ENCODE measurements at regions not wholly inside any gene's neighbourhood (a gene's known extent, or its start where the extent isn't known, plus 50 kb on each side); places are given as distances from the start of the nearest gene placed in this dataset.

DNA sequence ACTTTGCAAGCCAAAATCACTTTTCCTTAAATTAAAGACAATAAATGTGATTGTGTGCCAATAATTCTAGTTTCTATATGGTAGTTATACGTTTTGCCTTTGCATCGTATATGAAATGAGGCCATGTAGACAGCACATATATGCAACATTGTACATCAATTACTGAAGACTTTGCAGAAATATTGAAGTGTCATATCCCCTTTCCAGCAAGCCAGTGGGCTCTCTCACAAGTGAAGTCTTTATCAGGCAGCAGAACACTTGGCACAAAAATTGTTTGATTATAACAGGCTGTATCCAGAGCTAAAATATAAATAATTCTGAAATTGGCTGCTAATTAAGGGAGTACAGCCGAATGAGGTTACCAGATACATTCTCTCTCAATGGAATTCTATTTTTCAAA lies 588.6 kb upstream of the SEMA3D start:
- Mint-ChIP-seq H3K27me3 (ENCODE audit: low read depth) (no peaks in the 10 kb centered on the region), H3K4me3 (ENCODE audit: unreplicated experiment) (no peak overlapping the region), H3K9me3 (ENCODE audit: low read depth) (no peaks in the 10 kb centered on the region)

DNA sequence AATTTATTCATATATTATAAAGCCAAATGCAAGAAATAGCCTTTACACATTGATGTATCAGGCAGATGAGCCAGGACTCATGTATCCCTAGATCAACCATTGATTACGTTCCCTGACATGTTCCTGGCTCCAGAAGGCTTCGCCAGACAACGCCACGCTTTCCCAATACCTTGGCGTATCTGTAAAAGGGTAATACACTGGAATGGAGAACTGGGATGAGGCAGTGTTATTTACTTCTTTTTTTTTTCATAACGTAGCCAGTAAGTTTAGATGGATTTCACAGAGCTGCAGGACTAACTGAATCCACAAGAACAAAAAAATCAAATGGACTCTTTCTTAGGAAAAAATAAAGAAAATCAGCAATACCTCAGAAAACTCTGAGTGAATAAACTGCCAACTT lies 588.1 kb upstream of the SEMA3D start:
- Mint-ChIP-seq H3K36me3 (ENCODE audit: low read depth) (no peaks in the 10 kb centered on the region), H3K9me3 (ENCODE audit: low read depth) (no peaks in the 10 kb centered on the region), H3K4me3 (ENCODE audit: unreplicated experiment) (no peak overlapping the region), H3K27ac (ENCODE audit: unreplicated experiment) (no peak overlapping the region), H3K4me1 (ENCODE audit: low read depth) (peaks cover 13% of the 10 kb centered on the region), H3K27me3 (ENCODE audit: low read depth) (no peaks in the 10 kb centered on the region)
- TF ChIP-seq, protein P1, sequence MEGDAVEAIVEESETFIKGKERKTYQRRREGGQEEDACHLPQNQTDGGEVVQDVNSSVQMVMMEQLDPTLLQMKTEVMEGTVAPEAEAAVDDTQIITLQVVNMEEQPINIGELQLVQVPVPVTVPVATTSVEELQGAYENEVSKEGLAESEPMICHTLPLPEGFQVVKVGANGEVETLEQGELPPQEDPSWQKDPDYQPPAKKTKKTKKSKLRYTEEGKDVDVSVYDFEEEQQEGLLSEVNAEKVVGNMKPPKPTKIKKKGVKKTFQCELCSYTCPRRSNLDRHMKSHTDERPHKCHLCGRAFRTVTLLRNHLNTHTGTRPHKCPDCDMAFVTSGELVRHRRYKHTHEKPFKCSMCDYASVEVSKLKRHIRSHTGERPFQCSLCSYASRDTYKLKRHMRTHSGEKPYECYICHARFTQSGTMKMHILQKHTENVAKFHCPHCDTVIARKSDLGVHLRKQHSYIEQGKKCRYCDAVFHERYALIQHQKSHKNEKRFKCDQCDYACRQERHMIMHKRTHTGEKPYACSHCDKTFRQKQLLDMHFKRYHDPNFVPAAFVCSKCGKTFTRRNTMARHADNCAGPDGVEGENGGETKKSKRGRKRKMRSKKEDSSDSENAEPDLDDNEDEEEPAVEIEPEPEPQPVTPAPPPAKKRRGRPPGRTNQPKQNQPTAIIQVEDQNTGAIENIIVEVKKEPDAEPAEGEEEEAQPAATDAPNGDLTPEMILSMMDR (IDR thresholded peaks at IDR 0.05), result no peak
- no peak for DNase-seq (ENCODE audit: low spot score)

More for the DNA sequence above, 588.6 kb upstream of the SEMA3D start:
- TF ChIP-seq, protein P1 (IDR thresholded peaks at IDR 0.05), result no peak
- H3K27ac Mint-ChIP-seq (ENCODE audit: unreplicated experiment), result no peak overlapping the region
- no peak for DNase-seq (ENCODE audit: low spot score)
- H3K36me3 Mint-ChIP-seq (ENCODE audit: low read depth), result no peaks in the 10 kb centered on the region
- peaks cover 13% of the 10 kb centered on the region for H3K4me1 Mint-ChIP-seq (ENCODE audit: low read depth)

DNA sequence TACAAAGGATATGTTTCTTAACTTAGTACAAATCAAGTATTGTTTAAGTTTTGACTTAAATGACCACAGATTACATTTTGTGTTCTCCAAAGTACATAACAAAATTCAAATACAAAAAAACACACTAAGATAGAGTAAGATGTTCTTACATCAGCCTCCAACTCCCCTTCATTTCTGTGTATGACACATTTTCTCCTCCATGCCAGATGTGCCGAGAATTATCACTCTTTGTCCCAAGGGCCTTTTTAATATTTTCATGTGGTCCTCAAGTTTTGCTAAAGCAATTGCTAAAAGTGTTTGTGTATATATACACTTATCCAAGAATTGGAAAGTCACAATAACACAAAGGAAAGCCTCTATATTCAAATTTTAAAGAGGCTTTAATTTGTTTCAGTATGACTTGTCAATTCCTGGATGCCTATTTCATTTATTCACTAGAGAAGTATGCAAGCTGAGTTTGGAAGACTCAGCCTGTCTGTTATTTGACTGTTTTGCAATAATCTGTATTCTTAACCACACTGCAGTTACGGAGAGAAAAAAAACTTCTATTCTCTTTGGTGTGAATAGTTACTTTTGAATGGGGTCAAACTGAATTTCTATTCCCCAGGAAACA lies 586.4 kb upstream of the SEMA3D start:
- no peak overlapping the region for H3K4me3 Mint-ChIP-seq (ENCODE audit: unreplicated experiment)
- no peaks in the 10 kb centered on the region for H3K27me3 Mint-ChIP-seq (ENCODE audit: low read depth)
- no peaks in the 10 kb centered on the region for H3K9me3 Mint-ChIP-seq (ENCODE audit: low read depth)
- no peak for DNase-seq (ENCODE audit: low spot score)
- H3K27ac Mint-ChIP-seq (ENCODE audit: unreplicated experiment), result peak overlapping the region; percentile 5
- TF ChIP-seq, protein P1 (IDR thresholded peaks at IDR 0.05), result no peak
- peaks cover 13% of the 10 kb centered on the region for H3K4me1 Mint-ChIP-seq (ENCODE audit: low read depth)
- H3K36me3 Mint-ChIP-seq (ENCODE audit: low read depth), result no peaks in the 10 kb centered on the region

DNA sequence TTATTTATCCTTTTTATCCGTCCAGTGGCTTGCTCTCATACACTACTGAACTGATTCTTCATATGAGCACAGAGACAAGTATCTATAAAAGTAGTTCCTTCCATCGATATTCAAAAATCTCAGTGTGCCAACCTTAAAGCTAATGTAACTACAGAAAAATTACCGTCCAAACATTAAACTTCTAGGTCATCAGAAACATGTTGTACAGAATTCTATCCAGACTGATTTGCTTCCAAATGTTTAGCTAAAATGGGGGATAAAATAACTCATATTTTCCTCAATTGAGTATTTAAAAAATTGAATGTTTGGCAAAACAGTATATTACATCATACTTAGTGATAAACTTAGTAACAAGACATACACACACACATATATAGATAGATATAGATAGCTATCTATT lies 584.7 kb upstream of the SEMA3D start:
- Mint-ChIP-seq H3K27me3 (ENCODE audit: low read depth) (no peaks in the 10 kb centered on the region), H3K27ac (ENCODE audit: unreplicated experiment) (no peak overlapping the region), H3K4me3 (ENCODE audit: unreplicated experiment) (no peak overlapping the region)

DNA sequence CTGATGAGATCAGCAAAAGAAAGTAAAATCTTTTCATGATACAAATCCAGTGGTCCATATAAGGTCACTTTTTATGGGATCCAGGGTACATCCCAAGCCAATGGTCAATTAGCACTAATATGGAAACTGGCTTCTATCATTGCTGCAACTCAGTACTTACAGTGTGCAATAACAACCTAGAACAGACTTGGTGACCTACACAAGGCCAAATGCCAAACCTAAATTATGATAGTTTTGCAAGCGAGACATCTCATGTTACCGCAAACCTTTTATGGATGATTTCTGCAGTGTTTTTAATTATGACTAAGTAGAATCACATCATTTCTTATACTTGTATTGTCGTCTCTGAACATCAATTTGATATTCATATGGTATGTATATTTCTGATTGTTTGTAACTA lies 583.5 kb upstream of the SEMA3D start:
- Mint-ChIP-seq H3K4me3 (ENCODE audit: unreplicated experiment) (no peak overlapping the region), H3K27me3 (ENCODE audit: low read depth) (no peaks in the 10 kb centered on the region), H3K36me3 (ENCODE audit: low read depth) (no peaks in the 10 kb centered on the region), H3K4me1 (ENCODE audit: low read depth) (peaks cover 13% of the 10 kb centered on the region), H3K27ac (ENCODE audit: unreplicated experiment) (no peak overlapping the region), H3K9me3 (ENCODE audit: low read depth) (peaks cover 2% of the 10 kb centered on the region)
- TF ChIP-seq, protein P1 (IDR thresholded peaks at IDR 0.05), result no peak
- no peak for DNase-seq (ENCODE audit: low spot score)

More for the DNA sequence above, 584.7 kb upstream of the SEMA3D start:
- no peak for DNase-seq (ENCODE audit: low spot score)
- TF ChIP-seq, protein P1 (IDR thresholded peaks at IDR 0.05), result no peak
- peaks cover 13% of the 10 kb centered on the region for H3K4me1 Mint-ChIP-seq (ENCODE audit: low read depth)
- H3K36me3 Mint-ChIP-seq (ENCODE audit: low read depth), result no peaks in the 10 kb centered on the region
- peaks cover 2% of the 10 kb centered on the region for H3K9me3 Mint-ChIP-seq (ENCODE audit: low read depth)
